ENCODE measurements at regions not wholly inside any gene's neighbourhood (a gene's known extent, or its start where the extent isn't known, plus 50 kb on each side); places are given as distances from the start of the nearest gene placed in this dataset.

DNA sequence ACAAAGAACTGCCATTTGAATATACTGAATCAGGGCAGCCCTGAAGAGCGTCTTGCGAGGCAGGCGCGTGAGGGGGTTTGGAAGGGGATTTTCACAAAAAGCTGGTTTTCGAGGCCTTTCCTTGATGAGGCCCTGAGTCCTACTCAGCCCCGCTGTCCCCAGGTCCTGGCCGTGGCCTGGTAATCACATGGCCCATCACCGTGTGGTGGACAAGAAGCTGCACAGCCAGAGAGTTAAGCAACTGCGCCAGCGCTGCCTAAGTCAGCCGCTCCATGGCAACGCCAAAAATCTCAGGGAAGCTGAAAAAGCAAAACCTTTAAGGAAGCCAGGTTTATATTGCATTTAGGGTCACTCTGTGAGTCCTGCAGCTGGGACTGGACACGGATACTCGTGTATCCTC is 341.2 kb upstream of the MYT1L start:
- DNase-seq (ENCODE audit: low read depth) = no peak
- in situ Hi-C loops (cut with HindIII; ENCODE audit: low sequenced_read_pairs) = no loop called here
- TF ChIP-seq, protein P1, sequence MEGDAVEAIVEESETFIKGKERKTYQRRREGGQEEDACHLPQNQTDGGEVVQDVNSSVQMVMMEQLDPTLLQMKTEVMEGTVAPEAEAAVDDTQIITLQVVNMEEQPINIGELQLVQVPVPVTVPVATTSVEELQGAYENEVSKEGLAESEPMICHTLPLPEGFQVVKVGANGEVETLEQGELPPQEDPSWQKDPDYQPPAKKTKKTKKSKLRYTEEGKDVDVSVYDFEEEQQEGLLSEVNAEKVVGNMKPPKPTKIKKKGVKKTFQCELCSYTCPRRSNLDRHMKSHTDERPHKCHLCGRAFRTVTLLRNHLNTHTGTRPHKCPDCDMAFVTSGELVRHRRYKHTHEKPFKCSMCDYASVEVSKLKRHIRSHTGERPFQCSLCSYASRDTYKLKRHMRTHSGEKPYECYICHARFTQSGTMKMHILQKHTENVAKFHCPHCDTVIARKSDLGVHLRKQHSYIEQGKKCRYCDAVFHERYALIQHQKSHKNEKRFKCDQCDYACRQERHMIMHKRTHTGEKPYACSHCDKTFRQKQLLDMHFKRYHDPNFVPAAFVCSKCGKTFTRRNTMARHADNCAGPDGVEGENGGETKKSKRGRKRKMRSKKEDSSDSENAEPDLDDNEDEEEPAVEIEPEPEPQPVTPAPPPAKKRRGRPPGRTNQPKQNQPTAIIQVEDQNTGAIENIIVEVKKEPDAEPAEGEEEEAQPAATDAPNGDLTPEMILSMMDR (IDR thresholded peaks at IDR 0.05; ENCODE audit: low read depth, low read length, missing control alignments) = no peak
- no peak overlapping the region for H3K4me3 ChIP-seq (ENCODE audit: low read depth, low read length)

GRCh38 chr2:2671826-2672225 is 340.8 kb upstream of the MYT1L start:
- in situ Hi-C loops (cut with HindIII; ENCODE audit: low sequenced_read_pairs) = no loop called here
- DNase-seq (ENCODE audit: low read depth) = no peak
- TF ChIP-seq, protein P1 (IDR thresholded peaks at IDR 0.05; ENCODE audit: low read depth, low read length, missing control alignments) = no peak
- no peak overlapping the region for H3K4me3 ChIP-seq (ENCODE audit: low read depth, low read length)

DNA sequence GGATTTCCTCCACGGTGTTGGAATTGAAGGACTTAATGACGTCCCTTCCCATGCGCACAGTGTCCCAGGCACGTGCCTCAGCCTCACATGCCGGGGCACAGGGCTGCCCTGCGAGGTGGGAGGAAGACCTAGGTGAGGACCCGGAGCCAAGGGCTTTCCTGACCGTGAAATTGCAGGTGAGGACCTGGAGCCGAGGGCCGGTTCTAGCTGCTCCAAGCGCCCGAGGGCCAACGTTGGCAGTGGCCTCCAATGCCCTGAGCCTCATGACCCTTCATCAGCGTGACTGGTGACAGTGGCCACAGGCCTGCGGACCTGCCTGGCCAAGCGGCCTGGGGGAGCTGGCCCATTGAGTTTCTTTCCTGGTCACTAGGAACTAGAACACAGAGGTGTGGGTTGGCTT is 338.2 kb upstream of the MYT1L start:
- TF ChIP-seq, protein P1 (IDR thresholded peaks at IDR 0.05; ENCODE audit: low read depth, low read length, missing control alignments) = no peak
- no peak overlapping the region for H3K4me3 ChIP-seq (ENCODE audit: low read depth, low read length)
- in situ Hi-C loops (cut with HindIII; ENCODE audit: low sequenced_read_pairs) = no loop called here
- no peak for DNase-seq (ENCODE audit: low read depth)

DNA sequence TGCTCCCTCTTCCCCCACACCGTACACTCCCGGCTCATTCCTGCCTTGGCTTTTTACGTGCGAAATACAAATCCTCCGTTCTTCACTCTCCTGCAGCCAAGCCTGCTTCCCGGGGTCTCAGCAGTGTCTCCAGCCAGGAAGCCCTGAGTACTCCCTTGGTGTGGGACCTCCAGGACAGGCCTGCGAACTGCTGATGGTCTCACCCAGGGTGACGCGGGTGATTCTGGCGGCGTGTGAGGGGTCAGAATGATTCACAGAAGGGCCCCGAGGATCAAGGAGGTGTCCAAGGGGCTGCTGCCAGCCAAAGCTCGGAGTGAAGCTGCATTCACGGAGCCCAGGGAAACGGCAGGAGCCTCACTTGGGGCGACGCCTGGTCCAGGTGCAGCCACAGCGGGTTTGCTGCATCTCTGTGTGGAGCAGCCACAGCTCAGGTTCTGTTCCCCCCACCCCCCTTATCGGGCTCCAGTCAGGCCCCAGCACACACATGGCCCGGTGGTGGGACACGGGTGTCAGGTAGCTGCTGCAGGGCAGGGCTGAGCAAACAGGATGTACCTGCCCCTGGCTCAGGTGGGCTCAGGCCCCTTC is 337.7 kb upstream of the MYT1L start:
- H3K4me3 ChIP-seq (ENCODE audit: low read depth, low read length) = no peak overlapping the region
- in situ Hi-C loops (cut with HindIII; ENCODE audit: low sequenced_read_pairs) = no loop called here
- TF ChIP-seq, protein P1 (IDR thresholded peaks at IDR 0.05; ENCODE audit: low read depth, low read length, missing control alignments) = no peak
- DNase-seq (ENCODE audit: low read depth) = no peak

- TF ChIP-seq, protein P1 (IDR thresholded peaks at IDR 0.05; ENCODE audit: low read depth, low read length, missing control alignments) = no peak
- DNase-seq (ENCODE audit: low read depth) = no peak
- no peak overlapping the region for H3K4me3 ChIP-seq (ENCODE audit: low read depth, low read length)
- in situ Hi-C loops (cut with HindIII; ENCODE audit: low sequenced_read_pairs) = no loop called here
Measured at GRCh38 chr2:2667690-2668089, 336.6 kb upstream of the MYT1L start.

- no peak for DNase-seq (ENCODE audit: low read depth)
- in situ Hi-C loops (cut with HindIII; ENCODE audit: low sequenced_read_pairs) = no loop called here
- TF ChIP-seq, protein P1 (IDR thresholded peaks at IDR 0.05; ENCODE audit: low read depth, low read length, missing control alignments) = no peak
- H3K4me3 ChIP-seq (ENCODE audit: low read depth, low read length) = no peak overlapping the region
Measured at GRCh38 chr2:2665834-2666133, 334.7 kb upstream of the MYT1L start.

All from astrocyte of the cerebellum (primary cell).